B cell (primary cell): ENCODE measurements at regions not wholly inside any gene's neighbourhood (a gene's known extent, or its start where the extent isn't known, plus 50 kb on each side); places are given as distances from the start of the nearest gene placed in this dataset.

Experiments used
- EZH2 ChIP-seq: IDR thresholded peaks from 2 replicates; pipeline ENCODE4 v1.6.1; 2012; ENCODE audit warnings: borderline replicate concordance, low read depth, mild to moderate bottlenecking, moderate library complexity, low read length; ENCODE audit not compliant: insufficient read depth, poor library complexity, severe bottlenecking
- TF ChIP-seq, protein P1 (sequence below): fragments of 200-600 bp; IDR thresholded peaks from one replicate; pipeline ENCODE4 v1.8.0; 2022; ENCODE audit warnings: antibody characterized with exemption, mild to moderate bottlenecking

DNA sequence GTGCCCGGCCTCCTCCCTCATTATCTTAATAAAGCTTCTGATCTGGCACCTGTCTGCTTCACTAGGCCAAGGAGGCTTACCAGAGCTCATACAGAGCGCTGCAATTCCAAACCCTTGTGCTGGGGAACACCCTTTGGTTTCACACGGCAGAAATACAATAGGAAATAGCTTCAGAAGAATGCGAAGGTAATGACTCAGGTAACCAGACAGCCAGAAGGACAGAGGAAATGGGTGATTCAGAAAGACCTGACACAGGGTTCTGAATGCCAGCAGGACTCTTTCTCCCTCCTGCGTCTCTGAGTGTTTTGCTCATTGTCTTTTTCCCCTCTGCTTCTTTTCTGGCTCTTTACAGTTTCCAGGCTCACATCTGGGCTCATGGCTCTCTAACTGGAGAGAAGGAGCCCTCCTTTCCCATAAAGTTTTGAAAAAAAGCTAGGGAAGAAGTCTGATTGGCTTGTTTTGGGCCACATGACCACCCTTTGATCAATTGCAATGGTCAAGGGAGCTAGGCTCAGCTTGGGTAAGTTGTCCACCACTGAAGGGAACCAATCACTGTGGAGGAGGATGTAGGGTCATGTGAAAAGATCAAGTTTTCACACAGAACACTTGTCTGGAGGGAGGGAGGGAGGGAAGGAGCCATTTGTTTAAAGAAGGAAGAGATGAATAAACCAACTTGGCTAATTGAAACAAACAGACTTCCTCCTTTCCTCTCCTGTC lies 90.5 kb upstream of the UPP2 start:
- TF ChIP-seq EZH2: no peak
- TF ChIP-seq, protein P1, sequence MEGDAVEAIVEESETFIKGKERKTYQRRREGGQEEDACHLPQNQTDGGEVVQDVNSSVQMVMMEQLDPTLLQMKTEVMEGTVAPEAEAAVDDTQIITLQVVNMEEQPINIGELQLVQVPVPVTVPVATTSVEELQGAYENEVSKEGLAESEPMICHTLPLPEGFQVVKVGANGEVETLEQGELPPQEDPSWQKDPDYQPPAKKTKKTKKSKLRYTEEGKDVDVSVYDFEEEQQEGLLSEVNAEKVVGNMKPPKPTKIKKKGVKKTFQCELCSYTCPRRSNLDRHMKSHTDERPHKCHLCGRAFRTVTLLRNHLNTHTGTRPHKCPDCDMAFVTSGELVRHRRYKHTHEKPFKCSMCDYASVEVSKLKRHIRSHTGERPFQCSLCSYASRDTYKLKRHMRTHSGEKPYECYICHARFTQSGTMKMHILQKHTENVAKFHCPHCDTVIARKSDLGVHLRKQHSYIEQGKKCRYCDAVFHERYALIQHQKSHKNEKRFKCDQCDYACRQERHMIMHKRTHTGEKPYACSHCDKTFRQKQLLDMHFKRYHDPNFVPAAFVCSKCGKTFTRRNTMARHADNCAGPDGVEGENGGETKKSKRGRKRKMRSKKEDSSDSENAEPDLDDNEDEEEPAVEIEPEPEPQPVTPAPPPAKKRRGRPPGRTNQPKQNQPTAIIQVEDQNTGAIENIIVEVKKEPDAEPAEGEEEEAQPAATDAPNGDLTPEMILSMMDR: no peak
